ENCODE measurements at regions not wholly inside any gene's neighbourhood (a gene's known extent, or its start where the extent isn't known, plus 50 kb on each side); places are given as distances from the start of the nearest gene placed in this dataset.

DNA sequence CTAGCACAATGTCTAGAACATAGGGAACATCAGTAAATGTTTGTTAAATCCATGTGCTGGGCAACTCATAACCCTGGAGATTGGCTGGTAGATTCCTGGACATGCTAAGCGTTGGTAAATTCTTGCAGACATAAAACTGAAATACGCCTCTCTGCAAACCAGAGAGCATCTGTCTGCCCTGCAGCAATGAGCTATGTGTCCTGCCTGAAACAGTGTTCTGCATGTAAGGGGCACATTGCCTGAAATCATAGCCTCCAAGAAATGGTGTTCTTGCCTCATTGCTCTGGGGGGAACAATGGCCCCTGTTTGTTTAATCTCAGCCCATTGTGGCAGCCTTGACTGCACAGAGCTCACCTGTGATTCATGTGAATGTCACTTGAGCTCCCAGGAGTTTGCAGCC, 113.5 kb upstream of the CCL2 start:
- ChIA-PET CTCF (no interaction called here), POLR2A (no interaction called here)
- no TSS peak for BruUV-seq (replicated peaks)
- Histone ChIP-seq H3K9me3 (no peaks in the 10 kb centered on the region; the same call in 1 of the 2 replicates), H3K27me3 (replicated peaks; ENCODE audit: control insufficient read depth, insufficient read depth, low read length) (no peaks in the 10 kb centered on the region; the same call in 1 of the 2 replicates), H3K4me1 (no peaks in the 10 kb centered on the region), H3K36me3 (ENCODE audit: control insufficient read depth, insufficient read depth, low read length) (no peaks in the 10 kb centered on the region), H3K4me3 (ENCODE audit: low read depth, low read length) (no peak overlapping the region)
- no peaks in the 10 kb centered on the region for H3K36me3 Mint-ChIP-seq (ENCODE audit: insufficient read depth, unreplicated experiment)
- TF ChIP-seq CTCF (IDR thresholded peaks at IDR 0.05; ENCODE audit: insufficient read depth in 1 of 2, low read depth in 1 of 2, low read length in 1 of 2, severe bottlenecking in 1 of 2, unreplicated experiment in 1 of 2): no peak
- H3K27ac Mint-ChIP-seq (ENCODE audit: unreplicated experiment): no peak overlapping the region
- no peaks in the 10 kb centered on the region for H3K9me3 Mint-ChIP-seq (ENCODE audit: unreplicated experiment)
- H3K4me3 Mint-ChIP-seq (ENCODE audit: unreplicated experiment): no peak overlapping the region
- DNase-seq: no peak
- peaks cover 22% of the 10 kb centered on the region for H3K27me3 Mint-ChIP-seq (ENCODE audit: insufficient read depth, unreplicated experiment)
- no peaks in the 10 kb centered on the region for H3K4me1 Mint-ChIP-seq (ENCODE audit: low read depth, unreplicated experiment)
- intact Hi-C loops (cut with micrococcal nuclease; ENCODE audit: unreplicated experiment): loop anchor here (10.0 kb wide), 1 partner anchor 177 kb away; no protein-coding TSS in a partner anchor

- H3K4me3 ChIP-seq (ENCODE audit: low read depth, low read length): no peak overlapping the region
- no peaks in the 10 kb centered on the region for H3K36me3 Mint-ChIP-seq (ENCODE audit: insufficient read depth, unreplicated experiment)
- no peaks in the 10 kb centered on the region for H3K9me3 Mint-ChIP-seq (ENCODE audit: unreplicated experiment)
- H3K4me1 ChIP-seq: no peaks in the 10 kb centered on the region
- H3K27ac Mint-ChIP-seq (ENCODE audit: unreplicated experiment): no peak overlapping the region
- no peak overlapping the region for H3K4me3 Mint-ChIP-seq (ENCODE audit: unreplicated experiment)
- no peak for DNase-seq
- CTCF ChIA-PET: interaction anchor here (0.5 kb wide), 1 partner anchor 551 kb away, joined by 3 read pairs; no protein-coding TSS in a partner anchor
- TF ChIP-seq CTCF (IDR thresholded peaks at IDR 0.05; ENCODE audit: insufficient read depth in 1 of 2, low read depth in 1 of 2, low read length in 1 of 2, severe bottlenecking in 1 of 2, unreplicated experiment in 1 of 2): no peak
- H3K4me1 Mint-ChIP-seq (ENCODE audit: low read depth, unreplicated experiment): no peaks in the 10 kb centered on the region
- H3K27me3 ChIP-seq (replicated peaks; ENCODE audit: control insufficient read depth, insufficient read depth, low read length): no peaks in the 10 kb centered on the region; the same call in 1 of the 2 replicates
- no peaks in the 10 kb centered on the region for H3K36me3 ChIP-seq (ENCODE audit: control insufficient read depth, insufficient read depth, low read length)
- no peaks in the 10 kb centered on the region; the same call in 1 of the 2 replicates for H3K9me3 ChIP-seq
- BruUV-seq (replicated peaks): no TSS peak
- intact Hi-C loops (cut with micrococcal nuclease; ENCODE audit: unreplicated experiment): loop anchor here (10.0 kb wide), 1 partner anchor 179 kb away; no protein-coding TSS in a partner anchor
- POLR2A ChIA-PET: no interaction called here
- H3K27me3 Mint-ChIP-seq (ENCODE audit: insufficient read depth, unreplicated experiment): peaks cover 17% of the 10 kb centered on the region
These were observed 111.7 kb upstream of the CCL2 start for GRCh38 chr17:34143430-34143829.

GRCh38 chr17:34146440-34147043, 108.5 kb upstream of the CCL2 start:
- POLR2A ChIA-PET: no interaction called here
- peak; percentile 81 to 86 for DNase-seq
- H3K36me3 Mint-ChIP-seq (ENCODE audit: insufficient read depth, unreplicated experiment): no peaks in the 10 kb centered on the region
- TF ChIP-seq CTCF (IDR thresholded peaks at IDR 0.05; ENCODE audit: insufficient read depth in 1 of 2, low read depth in 1 of 2, low read length in 1 of 2, severe bottlenecking in 1 of 2, unreplicated experiment in 1 of 2): peak; percentile 76 to 96
- Histone ChIP-seq H3K4me1 (no peaks in the 10 kb centered on the region), H3K4me3 (ENCODE audit: low read depth, low read length) (no peak overlapping the region), H3K36me3 (ENCODE audit: control insufficient read depth, insufficient read depth, low read length) (no peaks in the 10 kb centered on the region), H3K9me3 (no peaks in the 10 kb centered on the region), H3K27me3 (replicated peaks; ENCODE audit: control insufficient read depth, insufficient read depth, low read length) (no peaks in the 10 kb centered on the region)
- no peak overlapping the region for H3K27ac Mint-ChIP-seq (ENCODE audit: unreplicated experiment)
- no peak overlapping the region for H3K4me3 Mint-ChIP-seq (ENCODE audit: unreplicated experiment)
- no peaks in the 10 kb centered on the region for H3K4me1 Mint-ChIP-seq (ENCODE audit: low read depth, unreplicated experiment)
- CTCF ChIA-PET: interaction anchor here (0.6 to 1.7 kb wide), 5 partner anchors 9 to 856 kb away, joined by 3 to 6 read pairs (median 6); no protein-coding TSS in a partner anchor
- no peaks in the 10 kb centered on the region for H3K9me3 Mint-ChIP-seq (ENCODE audit: unreplicated experiment)
- no TSS peak for BruUV-seq (replicated peaks)
- intact Hi-C loops (cut with micrococcal nuclease; ENCODE audit: unreplicated experiment): loop anchor here (1.0 to 10.0 kb wide), 3 partner anchors 65 to 367 kb away; no protein-coding TSS in a partner anchor
- peaks cover 8% of the 10 kb centered on the region for H3K27me3 Mint-ChIP-seq (ENCODE audit: insufficient read depth, unreplicated experiment)
